ENCODE measurements at regions not wholly inside any gene's neighbourhood (a gene's known extent, or its start where the extent isn't known, plus 50 kb on each side); places are given as distances from the start of the nearest gene placed in this dataset.

GRCh38 chrX:79645749-79646148 is 278.6 kb upstream of the ITM2A start:
- TF ChIP-seq REST (IDR thresholded peaks at IDR 0.05; ENCODE audit: low read depth) (no peak), TAF1 (IDR thresholded peaks at IDR 0.05; ENCODE audit: low read depth) (no peak), USF1 (IDR thresholded peaks at IDR 0.05) (no peak), TCF12 (IDR thresholded peaks at IDR 0.05; ENCODE audit: low read depth) (no peak), ZBTB7A (IDR thresholded peaks at IDR 0.05; ENCODE audit: low read depth) (no peak), YY1 (IDR thresholded peaks at IDR 0.05; ENCODE audit: low read depth) (no peak), CEBPB (IDR thresholded peaks at IDR 0.05) (no peak), FOXM1 (IDR thresholded peaks at IDR 0.05; ENCODE audit: borderline replicate concordance, low read depth) (no peak), CREB1 (IDR thresholded peaks at IDR 0.05; ENCODE audit: low read depth) (no peak), NFIC (IDR thresholded peaks at IDR 0.05) (no peak), EP300 (IDR thresholded peaks at IDR 0.05; ENCODE audit: borderline replicate concordance) (no peak), RAD21 (IDR thresholded peaks at IDR 0.05; ENCODE audit: low read depth) (no peak), EGR1 (IDR thresholded peaks at IDR 0.05) (no peak), TEAD4 (IDR thresholded peaks at IDR 0.05) (no peak)
- TF ChIP-seq, protein P1, sequence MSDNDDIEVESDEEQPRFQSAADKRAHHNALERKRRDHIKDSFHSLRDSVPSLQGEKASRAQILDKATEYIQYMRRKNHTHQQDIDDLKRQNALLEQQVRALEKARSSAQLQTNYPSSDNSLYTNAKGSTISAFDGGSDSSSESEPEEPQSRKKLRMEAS (IDR thresholded peaks at IDR 0.05): no peak

DNA sequence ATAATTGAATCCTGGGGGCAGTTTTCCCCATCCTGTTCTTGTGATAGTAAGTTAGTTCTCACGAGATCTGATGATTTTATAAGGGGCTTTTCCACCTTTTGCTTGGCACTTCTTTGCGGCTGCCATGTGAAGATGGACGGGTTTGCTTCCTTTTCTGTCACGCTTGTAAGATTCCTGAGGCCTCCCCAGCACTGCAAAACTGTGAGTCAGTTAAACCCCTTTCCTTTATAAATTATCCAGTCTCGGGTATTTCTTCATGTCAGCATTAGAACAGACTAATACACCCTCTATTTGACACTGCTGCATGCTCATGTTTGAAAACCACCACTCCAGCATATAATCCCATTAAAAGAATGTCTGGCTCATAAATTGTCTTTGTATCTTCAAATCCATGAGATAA is 264.4 kb upstream of the ITM2A start:
- TF ChIP-seq, protein P1 (IDR thresholded peaks at IDR 0.05): no peak
- TF ChIP-seq USF1 (IDR thresholded peaks at IDR 0.05) (no peak), EGR1 (IDR thresholded peaks at IDR 0.05) (no peak), RAD21 (IDR thresholded peaks at IDR 0.05; ENCODE audit: low read depth) (no peak), NFIC (IDR thresholded peaks at IDR 0.05) (no peak), REST (IDR thresholded peaks at IDR 0.05; ENCODE audit: low read depth) (no peak)

DNA sequence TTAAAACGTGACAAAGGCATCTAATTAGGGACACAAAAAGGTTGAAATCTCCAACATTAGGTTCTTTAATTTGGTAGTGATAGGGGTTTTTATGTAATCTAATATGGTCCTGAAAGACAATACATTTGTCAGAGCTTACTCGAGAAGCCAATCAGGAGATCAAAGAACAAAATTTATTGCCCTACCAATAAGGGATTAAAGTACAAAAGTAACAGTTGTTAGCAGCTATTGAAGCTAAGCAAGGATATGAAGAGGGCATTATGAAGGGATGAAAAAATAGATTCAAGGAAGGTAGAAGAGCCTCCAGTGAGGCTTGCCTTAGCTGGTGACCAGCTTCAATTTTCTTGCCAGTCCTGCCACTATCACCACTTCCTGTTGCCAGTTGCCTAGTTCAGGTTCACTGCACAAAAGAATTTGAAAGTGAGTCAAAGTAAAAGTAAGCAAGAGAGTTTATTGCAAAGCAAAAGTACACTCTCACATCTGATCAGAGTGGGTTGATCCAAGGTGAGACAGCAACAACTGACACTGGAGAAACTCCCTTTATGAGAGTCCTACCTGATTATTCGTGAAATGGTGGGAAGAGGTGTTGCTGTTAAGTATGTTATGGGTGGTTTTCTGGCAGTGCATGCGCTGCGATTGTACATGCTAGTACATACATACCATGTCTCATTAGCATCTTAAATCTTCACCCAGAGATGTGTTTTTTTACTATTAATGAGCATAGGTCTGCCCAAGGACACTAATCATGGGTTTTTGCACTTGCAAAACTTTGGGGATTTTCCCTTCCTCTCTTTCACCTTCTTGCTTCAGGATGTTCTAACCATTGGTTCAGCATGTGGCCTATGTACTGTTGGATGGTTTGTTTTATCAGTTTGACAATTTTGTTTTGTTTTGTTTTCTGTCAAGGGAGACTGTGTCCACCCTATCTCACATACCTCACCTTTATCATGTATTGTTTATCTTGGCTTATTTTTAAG is 263.2 kb upstream of the ITM2A start:
- no peak for TF ChIP-seq FOXM1 (IDR thresholded peaks at IDR 0.05; ENCODE audit: borderline replicate concordance, low read depth)
- TF ChIP-seq REST (IDR thresholded peaks at IDR 0.05; ENCODE audit: low read depth): no peak
- no peak for TF ChIP-seq CEBPB (IDR thresholded peaks at IDR 0.05)
- TF ChIP-seq YY1 (IDR thresholded peaks at IDR 0.05; ENCODE audit: low read depth): no peak
- no peak for TF ChIP-seq TCF12 (IDR thresholded peaks at IDR 0.05; ENCODE audit: low read depth)
- no peak for TF ChIP-seq USF1 (IDR thresholded peaks at IDR 0.05)
- TF ChIP-seq, protein P1 (IDR thresholded peaks at IDR 0.05): no peak
- TF ChIP-seq EP300 (IDR thresholded peaks at IDR 0.05; ENCODE audit: borderline replicate concordance): no peak
- no peak for TF ChIP-seq TAF1 (IDR thresholded peaks at IDR 0.05; ENCODE audit: low read depth)
- no peak for TF ChIP-seq NFIC (IDR thresholded peaks at IDR 0.05)
- no peak for TF ChIP-seq RAD21 (IDR thresholded peaks at IDR 0.05; ENCODE audit: low read depth)
- no peak for TF ChIP-seq EGR1 (IDR thresholded peaks at IDR 0.05)
- TF ChIP-seq ZBTB7A (IDR thresholded peaks at IDR 0.05; ENCODE audit: low read depth): no peak
- TF ChIP-seq CREB1 (IDR thresholded peaks at IDR 0.05; ENCODE audit: low read depth): no peak
- no peak for TF ChIP-seq TEAD4 (IDR thresholded peaks at IDR 0.05)
